Fibroblast of skin of scalp (primary cell): ENCODE measurements at regions not wholly inside any gene's neighbourhood (a gene's known extent, or its start where the extent isn't known, plus 50 kb on each side); places are given as distances from the start of the nearest gene placed in this dataset.
"Not testable (repeated sequence)": the region's sequence is repeated elsewhere in the genome, so short reads cannot be mapped to it uniquely, and the experiment has no call there.

Source experiments
- DNase-seq: peaks from one replicate; pipeline ENCODE4 v3.0.0-alpha.2; 2013

- no peak for DNase-seq
Observed at GRCh38 chr12:47481041-47481440, 224.8 kb downstream of the RPAP3 start.

DNA sequence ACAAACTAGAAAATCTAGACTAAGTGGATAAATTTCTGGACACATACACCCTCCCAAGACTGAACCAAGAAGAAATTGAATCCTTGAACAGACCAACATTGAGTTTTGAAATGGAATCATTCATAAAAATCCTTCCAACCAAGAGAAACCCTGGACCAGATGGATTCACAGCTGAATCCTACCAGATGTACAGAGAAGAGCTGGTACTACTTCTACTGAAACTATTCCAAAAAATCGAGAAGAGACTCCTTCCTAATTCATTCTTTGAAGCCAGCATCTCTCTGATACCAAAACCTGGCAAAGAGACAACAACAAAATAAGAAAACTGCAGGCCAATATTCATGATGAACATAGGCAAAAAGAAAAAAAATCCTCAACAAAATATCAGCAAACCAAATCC lies 227.4 kb downstream of the RPAP3 start:
- DNase-seq, result no peak

GRCh38 chr12:47473091-47473490 lies 232.7 kb downstream of the RPAP3 start:
- no peak for DNase-seq

DNA sequence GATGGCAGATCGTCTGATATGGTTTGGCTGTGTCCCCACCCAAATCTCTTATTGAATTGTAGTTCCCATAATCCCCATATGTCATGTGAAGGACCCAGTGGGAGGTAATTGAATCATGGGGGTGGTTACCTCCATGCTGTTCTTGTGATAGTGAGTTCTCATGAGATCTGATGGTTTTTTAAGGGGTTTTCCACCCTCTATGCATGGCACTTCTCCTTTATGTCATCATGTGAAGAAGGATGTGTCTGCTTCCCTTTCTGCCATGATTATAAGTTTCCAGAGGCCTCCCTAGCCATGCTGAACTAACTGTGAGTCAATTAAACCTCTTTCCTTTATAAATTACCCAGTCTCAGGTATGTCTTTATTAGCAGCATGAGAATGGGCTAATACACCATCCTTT lies 235.5 kb downstream of the RPAP3 start:
- not testable (repeated sequence) for DNase-seq

DNA sequence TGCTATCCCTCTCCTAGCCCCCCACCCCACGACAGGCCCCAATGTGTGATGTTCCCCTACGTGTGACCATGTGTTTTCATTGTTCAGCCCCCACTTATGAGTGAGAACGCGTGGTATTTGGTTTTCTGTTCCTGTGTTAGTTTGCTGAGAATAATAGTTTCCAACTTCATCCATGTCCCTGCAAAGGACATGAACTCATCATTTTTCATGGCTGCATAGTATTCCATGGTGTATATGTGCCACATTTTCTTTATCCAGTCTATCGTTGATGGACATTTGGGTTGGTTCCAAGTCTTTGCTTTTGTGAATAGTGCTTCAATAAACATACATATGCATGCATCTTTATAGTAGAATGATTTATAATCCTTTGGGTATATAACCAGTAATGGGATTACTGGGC lies 241.9 kb downstream of the RPAP3 start:
- not testable (repeated sequence) for DNase-seq

GRCh38 chr12:47458279-47458678 lies 247.6 kb downstream of the RPAP3 start:
- no peak for DNase-seq

GRCh38 chr12:47449797-47450196 lies 256.0 kb downstream of the RPAP3 start:
- DNase-seq, result no peak

GRCh38 chr12:47442310-47442709 lies 263.5 kb downstream of the RPAP3 start:
- DNase-seq, result no peak

- no peak for DNase-seq
Observed at GRCh38 chr12:47441490-47441889, 264.3 kb downstream of the RPAP3 start.

- no peak for DNase-seq
Observed at GRCh38 chr12:47438175-47438574, 267.7 kb downstream of the RPAP3 start.

DNA sequence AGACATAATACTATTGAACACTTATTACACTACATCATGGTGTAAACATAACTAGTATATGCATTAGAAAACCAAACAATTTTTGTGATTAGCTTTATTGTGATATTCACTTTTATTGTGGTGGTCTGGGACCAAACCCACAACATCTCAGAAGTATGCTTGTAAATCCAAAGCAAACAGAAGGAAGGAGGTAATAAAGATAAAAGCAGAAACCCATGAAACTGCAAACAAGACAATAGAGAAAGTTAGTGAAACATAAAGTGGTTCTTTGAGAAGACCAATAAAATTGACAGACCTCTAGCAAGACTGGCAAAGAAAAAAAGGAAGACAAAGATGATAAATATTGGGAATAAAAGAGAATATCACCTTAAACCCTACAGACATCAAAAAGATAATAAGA lies 268.3 kb downstream of the RPAP3 start:
- no peak for DNase-seq

- no peak for DNase-seq
Observed at GRCh38 chr12:47433876-47434275, 272.0 kb downstream of the RPAP3 start.

GRCh38 chr12:47426678-47427309 lies 279.0 kb downstream of the RPAP3 start:
- not testable (repeated sequence) for DNase-seq

DNA sequence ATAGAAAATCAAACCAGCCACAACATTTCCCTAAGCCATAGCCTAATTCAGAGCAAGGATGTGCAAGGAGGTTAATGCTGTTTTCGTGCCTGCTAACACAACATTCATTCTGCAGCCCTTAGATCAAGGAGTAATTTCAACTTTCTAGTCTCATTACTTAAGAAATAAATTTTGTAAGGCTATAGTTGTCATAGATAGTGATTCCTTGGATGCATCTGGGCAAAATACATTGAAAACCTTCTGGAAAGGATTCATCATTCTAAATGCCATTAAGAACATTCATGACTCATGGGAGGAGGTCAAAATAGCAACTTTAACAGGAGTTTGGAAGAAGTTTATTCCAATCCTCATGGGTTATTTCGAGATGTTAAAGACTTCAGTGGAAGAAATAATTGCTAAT lies 283.2 kb downstream of the RPAP3 start:
- DNase-seq, result no peak

- DNase-seq, result peak; percentile 22
Observed at GRCh38 chr12:47419497-47419896, 286.3 kb downstream of the RPAP3 start.

DNA sequence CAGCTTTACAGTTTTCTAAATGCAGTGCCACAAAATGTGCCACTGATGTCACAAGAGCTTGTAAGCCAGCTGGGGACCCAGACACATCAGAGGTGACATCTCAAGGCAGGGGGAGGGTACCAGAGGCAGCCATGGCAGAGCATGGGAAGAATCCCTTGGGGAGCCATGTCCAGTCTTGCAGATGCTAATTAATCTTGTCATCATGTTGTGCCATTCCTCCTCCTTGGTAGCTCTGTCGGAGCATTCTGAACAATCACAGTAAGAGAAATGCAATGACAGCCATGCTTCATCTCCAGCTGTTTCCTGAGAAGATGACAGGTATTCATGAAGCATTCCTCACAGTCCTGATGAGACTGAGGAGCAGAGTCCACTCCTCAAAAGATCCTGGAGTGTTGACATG lies 287.9 kb downstream of the RPAP3 start:
- no peak for DNase-seq

GRCh38 chr12:47417121-47417520 lies 288.7 kb downstream of the RPAP3 start:
- DNase-seq, result no peak

GRCh38 chr12:47415054-47415453 lies 290.8 kb downstream of the RPAP3 start:
- no peak for DNase-seq

DNA sequence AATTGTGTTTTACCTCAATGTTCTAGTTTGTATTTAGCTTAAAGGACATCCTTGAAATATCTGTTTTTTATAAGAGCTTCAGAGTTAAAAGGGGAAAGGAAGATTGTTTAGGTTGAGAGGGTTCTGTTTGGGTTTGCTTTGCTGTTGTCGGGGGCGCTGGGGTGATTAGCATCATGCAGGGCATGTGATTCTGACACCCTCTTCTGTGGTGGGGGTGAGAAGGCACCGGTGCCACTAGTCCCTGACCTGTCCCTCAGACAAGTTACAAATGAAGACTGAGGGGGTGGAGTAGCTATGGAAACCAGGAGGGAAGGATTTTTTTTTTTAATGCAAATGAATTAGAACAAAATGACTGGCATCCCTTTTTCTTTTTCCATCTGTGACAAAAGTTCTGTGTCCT lies 291.3 kb downstream of the RPAP3 start:
- DNase-seq, result no peak

GRCh38 chr12:47413806-47414205 lies 292.0 kb downstream of the RPAP3 start:
- DNase-seq, result peak; percentile 56

DNA sequence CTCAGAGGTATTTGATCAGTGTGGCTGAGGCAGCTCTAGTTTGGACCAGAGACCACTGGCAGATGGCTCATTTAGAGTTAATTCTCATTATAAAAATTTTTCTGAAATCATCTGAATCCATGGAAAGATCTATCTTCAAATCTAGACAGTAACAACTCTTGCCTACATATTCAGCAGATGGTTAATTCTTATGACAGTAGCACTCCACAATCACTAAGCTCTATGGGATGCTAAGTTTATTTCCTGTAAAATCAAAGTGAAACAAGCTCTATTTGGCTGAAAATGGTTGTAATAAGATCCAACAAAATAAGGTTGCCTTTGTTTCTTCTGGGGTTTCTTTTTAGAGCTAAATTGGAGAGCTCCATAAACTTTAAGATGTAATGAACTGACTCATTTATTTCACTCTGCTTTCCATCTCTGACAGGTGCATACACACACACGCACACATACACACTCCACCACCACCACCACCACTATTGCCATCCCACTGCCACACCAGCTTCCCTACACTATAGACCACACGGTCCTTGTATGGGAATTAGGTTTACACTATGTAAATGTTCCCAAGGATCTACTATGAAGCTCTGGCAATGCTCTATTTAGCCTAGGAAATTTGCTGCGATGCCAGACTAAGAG lies 293.1 kb downstream of the RPAP3 start:
- DNase-seq, result no peak

GRCh38 chr12:47411966-47412365 lies 293.9 kb downstream of the RPAP3 start:
- no peak for DNase-seq

- DNase-seq, result no peak
Observed at GRCh38 chr12:47410862-47411261, 295.0 kb downstream of the RPAP3 start.

DNA sequence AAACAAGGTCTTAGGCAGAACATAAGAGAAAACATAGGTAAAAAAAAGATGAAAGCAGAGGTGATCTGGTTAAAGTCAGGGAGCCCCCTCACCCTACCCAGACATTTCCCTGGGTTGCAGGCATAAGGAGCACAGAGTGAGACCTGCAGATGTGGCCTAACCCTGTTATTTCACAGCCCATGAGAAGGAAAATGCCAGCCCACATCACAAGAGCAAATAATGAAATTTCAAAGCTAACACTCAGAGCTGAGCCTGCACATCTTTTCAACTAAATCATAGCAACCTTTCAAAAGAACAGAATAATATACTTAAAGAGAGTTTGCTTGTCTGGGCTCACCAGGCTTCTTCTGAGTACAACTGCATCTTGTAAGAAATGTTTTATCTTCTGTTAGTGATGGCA lies 295.4 kb downstream of the RPAP3 start:
- DNase-seq, result no peak
